Fibroblast of skin of left biceps (primary cell): ENCODE measurements at regions not wholly inside any gene's neighbourhood (a gene's known extent, or its start where the extent isn't known, plus 50 kb on each side); places are given as distances from the start of the nearest gene placed in this dataset.
"Not testable (repeated sequence)": the region's sequence is repeated elsewhere in the genome, so short reads cannot be mapped to it uniquely, and the experiment has no call there.

Source experiments
- DNase-seq, 2 experiments: peaks; one replicate each; pipeline ENCODE4 v3.0.0-alpha.2; 2013; ENCODE audit warnings: low read depth in 2 of 2

DNA sequence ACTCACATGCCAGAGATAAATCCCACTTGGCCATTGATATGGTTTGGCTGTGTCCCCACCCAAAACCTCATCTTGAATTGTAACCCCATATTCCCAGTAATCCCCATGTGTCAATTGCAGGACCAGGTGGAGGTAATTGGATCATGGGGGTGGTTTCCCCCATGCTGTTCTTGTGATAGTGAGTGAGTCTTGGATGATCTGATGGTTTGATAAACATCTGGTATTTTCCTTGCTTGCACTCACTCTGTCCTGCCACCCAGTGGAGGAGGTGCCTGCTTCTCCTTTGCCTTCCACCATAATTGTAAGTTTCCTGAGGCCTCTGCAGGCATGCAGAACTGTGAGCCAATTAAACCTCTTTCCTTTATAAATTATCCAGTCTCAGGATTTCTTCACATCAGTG is 50.4 kb upstream of the B3GAT2 start:
- not testable (repeated sequence) for DNase-seq

DNA sequence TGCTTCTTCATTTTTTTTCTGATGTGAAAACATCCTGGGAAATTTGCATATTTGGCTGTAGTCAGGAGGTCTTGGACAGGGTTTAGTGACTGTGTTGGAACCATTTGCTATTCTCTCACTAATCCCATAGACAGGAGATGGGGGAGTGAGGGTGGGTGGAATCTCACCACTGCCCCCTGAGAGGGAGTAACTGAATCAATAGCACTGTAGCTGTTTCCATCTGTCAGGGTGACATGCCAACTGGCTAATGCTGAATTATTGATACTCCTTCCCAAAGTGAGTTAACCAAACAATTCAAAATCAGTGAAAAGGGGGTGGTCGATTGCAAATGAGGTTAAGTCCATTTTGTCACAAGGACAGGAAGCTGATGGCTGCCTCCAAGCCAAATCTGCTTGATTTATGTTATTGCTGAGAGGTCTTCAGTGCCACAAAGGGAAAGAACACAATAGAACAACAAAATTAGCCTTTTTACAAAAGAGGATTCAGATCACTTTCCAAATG is 55.1 kb upstream of the B3GAT2 start:
- DNase-seq: no peak

DNA sequence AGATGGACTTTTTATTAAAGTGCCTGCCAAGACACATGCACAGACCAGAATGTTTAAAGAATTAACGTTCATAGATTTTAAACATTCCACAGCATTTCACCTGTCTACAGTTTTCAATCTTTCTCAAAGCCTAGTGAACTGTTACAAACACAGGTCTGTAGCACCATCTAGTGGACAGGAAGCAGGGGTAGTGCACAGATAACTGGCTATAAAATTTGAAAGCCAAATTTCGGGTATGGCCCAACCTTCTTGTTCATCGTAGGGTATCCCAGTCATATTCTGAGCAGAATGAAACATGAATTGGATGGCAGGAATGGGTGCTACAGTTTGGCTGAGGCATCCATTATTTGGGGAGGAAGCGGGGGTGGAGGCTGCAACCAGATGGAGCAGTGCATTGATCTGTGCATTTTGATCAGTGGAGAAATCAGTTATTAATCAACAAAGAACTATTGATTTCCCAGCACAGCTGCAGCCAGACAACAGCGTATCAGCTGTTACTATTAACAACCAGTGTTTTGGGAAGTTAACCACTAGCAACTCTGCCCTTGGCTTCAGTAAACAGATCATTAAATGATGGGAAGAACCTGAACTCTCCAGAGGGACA is 56.1 kb upstream of the B3GAT2 start:
- peak; percentile 3 to 18 for DNase-seq

DNA sequence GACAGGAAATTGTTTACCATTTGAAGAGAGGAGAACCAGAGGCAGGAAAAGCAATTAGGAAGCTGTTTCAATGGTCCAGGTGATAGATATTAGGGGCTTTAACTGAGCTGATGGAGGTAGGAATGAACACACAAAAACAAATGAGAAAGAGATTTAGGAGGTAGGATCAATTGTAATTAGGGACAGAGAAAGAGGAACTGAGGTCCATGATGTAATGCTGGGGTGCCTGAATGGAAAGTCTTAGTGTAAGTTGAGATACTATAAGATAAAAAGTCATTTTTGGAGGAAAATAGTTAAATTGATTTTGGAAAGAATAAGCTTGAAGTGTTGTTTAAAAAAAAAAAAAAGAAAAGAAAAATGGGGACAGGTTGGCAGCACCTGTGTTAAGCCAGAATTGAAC is 58.5 kb upstream of the B3GAT2 start:
- no peak for DNase-seq

DNA sequence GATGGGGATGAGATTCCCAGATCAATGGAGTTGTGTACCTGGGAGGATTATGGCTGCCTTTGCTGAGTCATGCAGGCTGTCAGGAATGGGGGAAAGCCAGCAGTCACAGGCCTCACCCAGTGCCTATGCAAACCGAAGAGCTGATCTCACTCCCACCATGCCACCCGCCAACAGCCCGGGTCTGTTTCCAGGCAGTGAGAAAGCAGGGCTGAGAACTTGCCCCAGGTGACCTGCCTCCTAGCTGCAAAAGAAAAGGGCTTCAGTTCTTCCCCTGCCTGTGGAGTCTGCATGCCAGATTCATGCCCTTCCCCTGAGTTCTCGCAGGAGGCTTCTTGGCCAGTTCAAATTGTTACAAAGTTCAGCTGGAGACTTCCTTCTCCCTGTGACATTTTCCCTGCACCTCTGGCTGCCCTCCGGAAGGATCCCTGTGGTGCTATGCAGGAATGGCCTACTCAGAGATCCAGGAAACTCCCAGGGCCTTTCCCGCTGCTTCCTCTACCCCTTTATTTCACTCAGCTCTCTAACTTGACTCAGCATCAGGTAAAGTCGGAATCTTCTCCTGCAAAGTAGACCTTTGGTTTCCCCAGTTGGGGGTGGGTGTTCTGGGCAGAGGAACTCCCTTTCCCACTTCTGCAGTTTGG is 71.5 kb upstream of the B3GAT2 start:
- DNase-seq: no peak

DNA sequence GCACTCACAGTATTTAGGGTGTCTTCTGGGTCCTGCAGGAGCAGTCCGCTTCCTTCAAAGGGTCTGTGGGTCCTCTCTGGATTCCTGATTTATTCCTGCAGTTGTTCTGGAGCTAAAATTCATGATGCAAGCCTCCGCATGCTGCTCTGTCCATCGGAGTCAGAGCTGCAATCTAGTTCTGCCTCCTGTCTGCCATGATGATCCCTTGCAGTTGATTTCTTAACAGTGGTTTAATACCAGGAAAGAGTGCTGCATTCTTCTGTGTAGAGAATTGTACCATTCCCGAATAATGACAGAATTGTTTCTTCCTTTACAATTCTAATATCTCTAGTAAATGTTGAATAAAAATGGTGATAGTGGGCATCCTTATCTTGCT is 72.0 kb upstream of the B3GAT2 start:
- no peak for DNase-seq

DNA sequence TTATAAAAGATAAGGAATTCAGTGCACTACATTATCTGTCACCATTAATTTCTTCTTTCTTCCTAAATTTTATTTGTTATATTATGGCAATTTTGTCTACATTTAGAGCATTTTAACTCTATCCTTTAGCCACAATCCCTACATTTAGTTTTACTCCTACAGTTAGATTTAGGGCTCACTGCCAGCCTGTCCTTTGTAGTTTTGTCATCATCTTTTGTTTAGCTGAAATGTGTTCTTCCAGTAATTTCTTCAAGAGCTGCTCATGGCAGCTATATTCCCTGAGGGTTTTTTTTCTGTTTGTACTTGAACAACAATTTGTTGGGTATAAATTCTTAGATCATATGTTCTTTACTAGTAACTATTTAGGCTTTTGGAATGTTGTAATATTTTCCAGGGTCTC is 72.7 kb upstream of the B3GAT2 start:
- DNase-seq: no peak

GRCh38 chr6:71031912-71032311 is 75.1 kb upstream of the B3GAT2 start:
- no peak for DNase-seq

DNA sequence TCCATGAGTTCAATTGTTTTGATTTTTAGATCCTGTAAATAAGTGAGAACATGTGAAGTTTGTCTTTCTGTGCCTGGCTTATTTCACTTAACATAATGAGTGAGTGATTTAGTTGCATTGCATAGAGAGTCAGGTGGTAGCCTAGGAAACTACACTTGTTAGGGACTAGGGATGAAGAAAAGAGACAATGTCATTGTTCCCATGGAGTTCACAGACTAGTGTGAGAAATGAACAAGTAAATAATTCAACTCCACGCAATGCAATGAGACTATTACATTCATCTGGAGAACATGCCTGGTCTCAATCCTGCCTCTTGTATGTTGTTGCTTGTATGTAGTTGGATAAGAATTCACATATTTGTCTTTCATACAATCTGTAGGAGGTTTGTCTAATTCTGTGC is 76.3 kb upstream of the B3GAT2 start:
- DNase-seq: no peak

DNA sequence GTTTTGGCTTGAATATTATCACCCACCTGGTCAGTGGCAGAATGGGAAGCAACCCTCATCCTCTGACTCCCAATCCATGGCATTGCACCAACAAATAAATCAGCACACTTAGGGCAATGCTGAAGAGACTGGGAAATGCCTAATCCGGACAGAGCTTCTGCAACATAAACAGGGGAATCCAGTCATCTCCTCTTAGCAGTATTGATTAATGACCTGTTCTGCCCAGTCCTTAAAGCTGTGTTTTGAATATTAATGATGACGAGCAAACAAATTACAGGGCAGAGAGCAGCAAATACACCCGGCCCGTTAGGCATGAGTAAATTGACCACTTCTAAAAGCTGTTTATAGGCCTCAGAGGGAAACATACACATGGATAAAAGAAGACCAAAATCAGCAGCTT is 77.0 kb upstream of the B3GAT2 start:
- DNase-seq: no peak

GRCh38 chr6:71034563-71035345 is 77.9 kb upstream of the B3GAT2 start:
- DNase-seq: no peak

DNA sequence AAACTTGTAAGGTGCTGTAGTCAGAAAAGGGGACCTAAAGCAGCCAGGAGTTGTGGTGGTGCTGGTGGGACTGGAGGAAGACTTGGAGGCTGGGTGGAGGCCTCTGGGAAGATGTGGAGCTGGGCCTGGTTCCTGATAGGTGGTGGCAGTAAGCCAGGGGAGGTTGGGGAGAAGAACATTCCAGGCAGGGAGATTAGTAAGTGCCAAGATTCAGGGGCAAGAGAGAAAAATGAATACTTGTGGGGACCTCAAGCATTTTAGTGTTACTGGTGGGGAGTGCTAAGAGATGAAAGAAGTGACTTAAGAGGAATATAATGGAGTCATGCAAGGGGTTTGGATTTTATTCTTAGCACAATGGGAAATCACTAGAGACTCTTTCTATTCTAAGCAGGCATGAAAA is 79.0 kb upstream of the B3GAT2 start:
- no peak for DNase-seq

- DNase-seq: no peak
Observed at GRCh38 chr6:71038711-71039344, 82.0 kb upstream of the B3GAT2 start.

- DNase-seq: no peak
Observed at GRCh38 chr6:71040043-71040442, 83.2 kb upstream of the B3GAT2 start.

DNA sequence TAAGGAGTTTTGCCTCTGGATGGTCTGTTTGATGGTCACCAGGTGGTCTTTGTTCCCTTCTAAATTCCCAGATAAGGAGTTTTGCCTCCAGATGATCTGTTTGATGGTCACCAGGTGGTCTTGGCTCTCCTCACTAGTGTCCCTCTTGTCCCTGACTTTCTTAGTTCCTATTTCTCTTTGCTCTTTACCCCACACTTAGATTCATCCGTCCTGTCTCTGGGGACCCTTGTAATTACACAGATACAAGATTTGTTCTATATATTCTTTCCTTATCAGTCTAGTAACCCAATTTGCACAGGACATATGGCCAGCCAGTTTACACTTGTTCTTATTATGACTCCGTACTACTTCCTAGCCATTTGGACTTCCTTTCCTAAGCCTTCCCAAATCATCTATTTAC is 84.0 kb upstream of the B3GAT2 start:
- DNase-seq: no peak

DNA sequence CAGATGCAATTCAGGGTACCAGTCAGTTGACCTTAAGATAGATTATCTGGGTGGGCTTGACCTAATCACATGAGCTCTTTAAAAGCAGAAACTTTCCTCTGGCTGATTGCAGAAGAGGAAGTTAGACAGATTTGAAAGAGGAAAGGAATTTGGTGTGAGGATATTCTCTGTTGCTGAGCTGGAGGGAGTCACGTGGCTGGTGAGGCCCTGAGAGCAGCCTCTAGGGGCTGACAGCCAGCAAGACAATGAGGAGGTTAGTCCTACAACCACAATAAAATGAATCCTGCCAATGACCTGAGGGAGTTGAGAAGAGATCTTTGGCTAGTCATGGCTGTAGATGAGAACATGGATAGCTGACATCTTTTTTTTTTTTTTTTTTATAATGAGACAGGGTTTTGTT is 87.0 kb upstream of the B3GAT2 start:
- no peak for DNase-seq

DNA sequence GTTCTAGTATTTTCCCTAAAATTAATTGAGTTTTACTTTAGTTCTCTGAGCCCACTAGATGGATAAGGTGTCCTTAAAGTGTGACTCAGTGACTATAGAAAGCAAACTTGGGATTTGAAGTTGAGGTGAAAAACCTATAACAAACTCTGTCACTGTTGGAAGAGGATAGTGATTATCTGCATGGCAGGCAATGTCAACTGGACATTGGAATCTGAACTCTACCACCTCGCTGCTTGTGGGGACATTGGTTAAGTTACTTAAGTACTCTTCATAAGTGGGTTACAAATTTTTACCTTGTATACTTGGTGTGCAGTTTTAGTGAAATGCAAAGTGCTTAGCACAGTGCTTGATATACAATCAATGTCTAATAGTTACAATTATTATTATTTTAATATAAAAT is 87.9 kb upstream of the B3GAT2 start:
- DNase-seq: no peak

- no peak for DNase-seq
Observed at GRCh38 chr6:71045296-71045695, 88.4 kb upstream of the B3GAT2 start.

- DNase-seq: no peak
Observed at GRCh38 chr6:71047417-71047816, 90.6 kb upstream of the B3GAT2 start.

GRCh38 chr6:71048320-71049164 is 91.7 kb upstream of the B3GAT2 start:
- DNase-seq: no peak

- no peak for DNase-seq
Observed at GRCh38 chr6:71049198-71049770, 92.4 kb upstream of the B3GAT2 start.
